ENCODE measurements at regions not wholly inside any gene's neighbourhood (a gene's known extent, or its start where the extent isn't known, plus 50 kb on each side); places are given as distances from the start of the nearest gene placed in this dataset.

DNA sequence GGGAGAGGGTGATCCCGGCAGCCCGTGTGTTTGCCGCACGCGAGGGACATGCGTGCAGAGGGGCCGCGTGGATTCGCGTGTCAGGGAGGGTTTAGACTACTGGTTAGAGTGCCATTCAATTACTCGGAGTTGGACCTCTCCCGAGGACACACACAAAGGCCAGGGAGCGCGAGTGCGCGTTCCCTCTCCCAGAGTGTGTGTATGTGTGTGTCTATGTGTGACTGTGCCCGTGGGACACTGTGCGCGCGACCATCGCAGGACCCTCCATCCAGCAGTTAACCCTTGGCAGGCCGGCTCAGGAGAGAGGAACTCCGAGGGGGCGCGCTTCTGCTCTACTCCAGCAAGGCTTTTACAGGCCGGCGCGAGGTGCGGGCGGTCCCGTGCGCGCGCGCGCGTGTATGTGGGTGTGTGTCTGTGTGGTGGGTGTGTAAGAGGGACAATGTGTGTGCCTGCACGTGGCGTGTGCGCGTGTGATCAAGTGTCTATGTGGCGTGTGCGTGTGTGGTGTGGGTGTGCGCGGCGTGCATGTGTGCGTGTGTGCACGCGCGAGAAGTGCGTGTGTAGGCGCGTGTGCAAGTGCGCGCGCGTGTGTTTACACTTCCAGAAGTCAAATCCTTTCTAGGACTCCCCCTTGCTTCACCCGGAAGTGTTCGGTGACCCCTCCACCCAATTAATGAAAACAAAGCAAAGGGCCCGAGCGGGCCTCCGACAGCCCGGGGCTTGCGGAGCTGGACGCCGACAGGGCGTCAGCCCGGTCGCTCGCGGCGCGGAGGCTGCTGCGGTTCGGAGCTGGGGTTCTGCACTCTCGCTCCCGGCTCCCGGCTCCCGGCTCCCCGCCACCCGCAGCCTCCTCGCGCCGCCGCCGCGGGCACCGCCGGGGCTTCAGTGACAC, 75.3 kb upstream of the TBCA start:
- TF ChIP-seq, protein P1, sequence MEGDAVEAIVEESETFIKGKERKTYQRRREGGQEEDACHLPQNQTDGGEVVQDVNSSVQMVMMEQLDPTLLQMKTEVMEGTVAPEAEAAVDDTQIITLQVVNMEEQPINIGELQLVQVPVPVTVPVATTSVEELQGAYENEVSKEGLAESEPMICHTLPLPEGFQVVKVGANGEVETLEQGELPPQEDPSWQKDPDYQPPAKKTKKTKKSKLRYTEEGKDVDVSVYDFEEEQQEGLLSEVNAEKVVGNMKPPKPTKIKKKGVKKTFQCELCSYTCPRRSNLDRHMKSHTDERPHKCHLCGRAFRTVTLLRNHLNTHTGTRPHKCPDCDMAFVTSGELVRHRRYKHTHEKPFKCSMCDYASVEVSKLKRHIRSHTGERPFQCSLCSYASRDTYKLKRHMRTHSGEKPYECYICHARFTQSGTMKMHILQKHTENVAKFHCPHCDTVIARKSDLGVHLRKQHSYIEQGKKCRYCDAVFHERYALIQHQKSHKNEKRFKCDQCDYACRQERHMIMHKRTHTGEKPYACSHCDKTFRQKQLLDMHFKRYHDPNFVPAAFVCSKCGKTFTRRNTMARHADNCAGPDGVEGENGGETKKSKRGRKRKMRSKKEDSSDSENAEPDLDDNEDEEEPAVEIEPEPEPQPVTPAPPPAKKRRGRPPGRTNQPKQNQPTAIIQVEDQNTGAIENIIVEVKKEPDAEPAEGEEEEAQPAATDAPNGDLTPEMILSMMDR (IDR thresholded peaks at IDR 0.05): no peak
- Histone ChIP-seq H3K27ac (no peak overlapping the region), H3K4me1 (peaks cover 0 to 25% of the 10 kb centered on the region in 2 donors), H3K4me3 (peak overlapping the region; percentile 38 to 50), H3K36me3 (no peaks in the 10 kb centered on the region), H3K9me3 (no peaks in the 10 kb centered on the region), H3K27me3 (peaks cover 7 to 83% of the 10 kb centered on the region in 2 donors)
- DNase-seq (peak in 3 of 4 donors; percentile 14 to 82 (median 42)), ATAC-seq (peak; percentile 46)
- intact Hi-C loops (cut with DNase I): no loop called here

DNA sequence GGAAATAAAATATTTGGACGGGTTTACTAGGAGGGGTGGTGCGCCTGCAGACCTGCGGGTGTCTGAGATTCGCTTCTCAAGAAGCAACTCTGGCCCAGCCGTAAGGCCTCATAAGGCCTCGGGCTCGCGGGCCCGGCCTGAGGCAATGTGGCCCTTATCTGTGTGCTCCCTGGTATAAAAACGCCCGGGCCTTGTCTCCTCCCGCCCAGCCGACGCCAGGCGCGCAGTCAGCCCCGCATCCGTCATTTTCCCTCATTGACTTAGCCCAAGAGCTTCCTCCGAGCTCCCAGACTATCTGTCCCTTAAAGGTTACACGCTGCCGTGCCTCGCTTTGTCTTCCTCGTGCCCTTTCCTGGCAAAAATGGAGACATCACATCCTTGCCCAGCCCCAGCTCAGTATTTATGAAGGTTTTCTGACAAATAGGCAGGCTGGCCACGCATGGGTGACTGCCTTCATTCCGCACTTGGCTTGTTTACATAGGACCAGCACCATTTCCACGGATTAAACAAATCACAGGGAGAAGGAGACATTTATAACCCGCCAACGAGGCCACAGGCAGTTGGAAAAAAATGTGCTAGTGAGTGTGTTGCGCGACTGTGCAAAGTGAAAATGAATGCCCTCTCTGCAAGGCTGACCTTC, 74.5 kb upstream of the TBCA start:
- ATAC-seq (no peak), DNase-seq (peak in 1 of 4 donors; percentile 59)
- intact Hi-C loops (cut with DNase I): no loop called here
- peak overlapping the region in 1 of 2 donors; percentile 50 for H3K4me3 ChIP-seq
- H3K4me1 ChIP-seq: peaks cover 0 to 25% of the 10 kb centered on the region in 2 donors
- no peaks in the 10 kb centered on the region for H3K36me3 ChIP-seq
- H3K27ac ChIP-seq: no peak overlapping the region
- TF ChIP-seq, protein P1 (IDR thresholded peaks at IDR 0.05): no peak
- no peaks in the 10 kb centered on the region for H3K9me3 ChIP-seq
- H3K27me3 ChIP-seq: peaks cover 7 to 83% of the 10 kb centered on the region in 2 donors

DNA sequence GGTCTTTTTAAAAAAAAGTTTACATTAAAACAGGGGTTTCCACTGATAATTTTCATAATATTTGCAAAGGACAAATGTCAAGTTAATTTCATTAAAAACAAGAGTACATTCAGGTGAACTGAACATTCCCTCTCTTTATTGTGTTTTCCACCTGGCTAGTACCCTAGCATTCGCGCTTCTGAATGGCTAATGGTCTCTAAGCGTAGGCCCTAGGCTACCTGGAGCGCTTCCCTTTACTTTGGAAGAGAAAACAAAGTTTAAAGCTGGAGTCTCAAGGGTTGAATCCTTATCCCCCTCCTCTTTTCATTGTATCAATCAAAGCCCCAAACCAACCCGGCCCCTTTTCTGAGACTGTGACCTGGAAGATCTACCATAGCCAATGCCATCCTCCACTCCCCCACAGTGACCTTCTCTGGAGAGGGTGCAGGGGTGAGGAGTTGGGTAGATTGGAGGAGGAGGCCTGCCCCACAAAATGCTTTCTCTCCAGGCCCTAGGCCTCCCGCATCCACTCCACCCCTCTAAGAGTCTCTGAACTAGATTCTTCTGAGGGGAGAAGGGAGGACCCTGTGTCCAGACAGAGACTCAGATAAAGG, 73.3 kb upstream of the TBCA start:
- H3K36me3 ChIP-seq: no peaks in the 10 kb centered on the region
- no peak overlapping the region for H3K27ac ChIP-seq
- H3K4me3 ChIP-seq: no peak overlapping the region
- intact Hi-C loops (cut with DNase I): no loop called here
- ATAC-seq (no peak), DNase-seq (no peak)
- H3K27me3 ChIP-seq: peaks cover 16 to 83% of the 10 kb centered on the region in 2 donors
- H3K9me3 ChIP-seq: no peaks in the 10 kb centered on the region
- TF ChIP-seq, protein P1 (IDR thresholded peaks at IDR 0.05): no peak
- peaks cover 3 to 32% of the 10 kb centered on the region in 2 donors for H3K4me1 ChIP-seq

DNA sequence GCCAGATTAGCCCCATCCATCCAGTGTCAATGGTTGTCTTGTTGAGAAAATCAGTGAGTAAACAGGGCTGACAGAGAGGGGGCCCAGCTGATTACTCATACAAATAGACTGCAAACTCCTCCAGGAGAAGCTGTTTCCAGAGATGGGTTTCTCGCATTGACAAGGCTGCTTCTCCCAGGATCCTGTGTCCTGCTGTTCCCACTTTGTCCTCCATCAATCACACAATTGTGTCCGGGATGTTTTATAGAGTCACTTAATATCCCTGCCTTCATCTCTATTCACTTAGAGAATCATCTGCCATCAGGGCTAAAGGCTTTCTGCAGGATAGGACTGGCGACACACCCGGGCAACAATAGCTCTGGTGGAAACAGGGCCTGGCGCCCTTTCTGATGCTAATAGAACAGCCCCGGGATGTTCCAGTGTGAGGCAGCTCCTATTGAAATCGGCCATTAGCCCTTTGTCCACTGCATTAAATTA, 71.7 kb upstream of the TBCA start:
- H3K9me3 ChIP-seq: no peaks in the 10 kb centered on the region
- peaks cover 22 to 83% of the 10 kb centered on the region in 2 donors for H3K27me3 ChIP-seq
- no peaks in the 10 kb centered on the region for H3K36me3 ChIP-seq
- ATAC-seq (no peak), DNase-seq (no peak)
- no peak overlapping the region for H3K4me3 ChIP-seq
- TF ChIP-seq, protein P1 (IDR thresholded peaks at IDR 0.05): no peak
- peaks cover 3 to 37% of the 10 kb centered on the region in 2 donors for H3K4me1 ChIP-seq
- no peak overlapping the region for H3K27ac ChIP-seq
- intact Hi-C loops (cut with DNase I): no loop called here

DNA sequence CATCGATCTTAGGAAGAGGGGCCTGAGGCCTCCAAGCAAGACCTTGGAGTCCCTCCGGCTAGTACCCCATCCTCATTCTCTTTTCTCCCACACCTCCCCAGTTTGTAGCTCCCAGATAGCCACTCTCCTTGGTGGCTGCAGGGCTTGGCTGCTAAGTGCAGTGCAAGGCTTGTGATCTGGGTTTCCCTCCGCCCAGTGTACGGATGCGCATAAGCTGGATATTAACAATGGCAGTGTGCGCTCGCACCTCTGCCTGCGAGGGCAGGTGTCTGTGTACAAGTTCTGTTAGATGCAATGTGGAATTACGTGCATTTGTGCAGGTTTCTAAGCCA, 71.0 kb upstream of the TBCA start:
- Histone ChIP-seq H3K9me3 (no peaks in the 10 kb centered on the region), H3K27me3 (peaks cover 22 to 83% of the 10 kb centered on the region in 2 donors), H3K36me3 (no peaks in the 10 kb centered on the region), H3K4me1 (peaks cover 3 to 30% of the 10 kb centered on the region in 2 donors), H3K27ac (no peak overlapping the region), H3K4me3 (no peak overlapping the region)
- ATAC-seq: no peak
- intact Hi-C loops (cut with DNase I): no loop called here
- no peak for DNase-seq
- TF ChIP-seq, protein P1 (IDR thresholded peaks at IDR 0.05): no peak
